ENCODE measurements at regions not wholly inside any gene's neighbourhood (a gene's known extent, or its start where the extent isn't known, plus 50 kb on each side); places are given as distances from the start of the nearest gene placed in this dataset.

DNA sequence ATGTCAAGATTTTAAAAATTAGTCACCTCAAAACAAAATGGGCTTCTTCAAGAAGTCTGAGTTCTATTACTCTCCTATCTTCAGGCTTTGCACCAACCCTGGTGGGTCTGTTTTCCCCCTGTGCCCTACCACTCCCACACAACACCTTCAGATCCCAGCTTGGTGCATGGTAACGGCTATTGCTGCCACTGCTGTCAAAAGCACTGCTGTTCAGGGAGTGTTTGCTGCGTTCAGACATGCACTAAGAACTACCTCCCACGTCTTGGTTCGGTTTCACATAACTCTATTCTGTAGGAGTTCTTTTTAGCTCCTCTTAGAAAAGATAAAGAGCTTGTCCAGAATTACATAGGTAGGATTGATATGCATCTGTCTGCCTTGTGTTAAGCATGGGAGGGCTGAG lies 799.2 kb downstream of the NR2F2 start:
- POLR2A ChIA-PET = no interaction called here
- Histone ChIP-seq H3K27ac (ENCODE audit: low read depth, low read length) (no peak overlapping the region), H3K4me3 (ENCODE audit: low read depth, low read length) (no peak overlapping the region), H3K27me3 (ENCODE audit: control insufficient read depth, insufficient read depth, low read length) (no peaks in the 10 kb centered on the region), H3K9me3 (ENCODE audit: control insufficient read depth, insufficient read depth, low read length) (peaks cover 21% of the 10 kb centered on the region)
- TF ChIP-seq, protein P1, sequence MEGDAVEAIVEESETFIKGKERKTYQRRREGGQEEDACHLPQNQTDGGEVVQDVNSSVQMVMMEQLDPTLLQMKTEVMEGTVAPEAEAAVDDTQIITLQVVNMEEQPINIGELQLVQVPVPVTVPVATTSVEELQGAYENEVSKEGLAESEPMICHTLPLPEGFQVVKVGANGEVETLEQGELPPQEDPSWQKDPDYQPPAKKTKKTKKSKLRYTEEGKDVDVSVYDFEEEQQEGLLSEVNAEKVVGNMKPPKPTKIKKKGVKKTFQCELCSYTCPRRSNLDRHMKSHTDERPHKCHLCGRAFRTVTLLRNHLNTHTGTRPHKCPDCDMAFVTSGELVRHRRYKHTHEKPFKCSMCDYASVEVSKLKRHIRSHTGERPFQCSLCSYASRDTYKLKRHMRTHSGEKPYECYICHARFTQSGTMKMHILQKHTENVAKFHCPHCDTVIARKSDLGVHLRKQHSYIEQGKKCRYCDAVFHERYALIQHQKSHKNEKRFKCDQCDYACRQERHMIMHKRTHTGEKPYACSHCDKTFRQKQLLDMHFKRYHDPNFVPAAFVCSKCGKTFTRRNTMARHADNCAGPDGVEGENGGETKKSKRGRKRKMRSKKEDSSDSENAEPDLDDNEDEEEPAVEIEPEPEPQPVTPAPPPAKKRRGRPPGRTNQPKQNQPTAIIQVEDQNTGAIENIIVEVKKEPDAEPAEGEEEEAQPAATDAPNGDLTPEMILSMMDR (IDR thresholded peaks at IDR 0.05; ENCODE audit: low read depth, low read length) = no peak
- no peak for DNase-seq (ENCODE audit: low read depth, low spot score)
- CTCF ChIA-PET = no interaction called here

DNA sequence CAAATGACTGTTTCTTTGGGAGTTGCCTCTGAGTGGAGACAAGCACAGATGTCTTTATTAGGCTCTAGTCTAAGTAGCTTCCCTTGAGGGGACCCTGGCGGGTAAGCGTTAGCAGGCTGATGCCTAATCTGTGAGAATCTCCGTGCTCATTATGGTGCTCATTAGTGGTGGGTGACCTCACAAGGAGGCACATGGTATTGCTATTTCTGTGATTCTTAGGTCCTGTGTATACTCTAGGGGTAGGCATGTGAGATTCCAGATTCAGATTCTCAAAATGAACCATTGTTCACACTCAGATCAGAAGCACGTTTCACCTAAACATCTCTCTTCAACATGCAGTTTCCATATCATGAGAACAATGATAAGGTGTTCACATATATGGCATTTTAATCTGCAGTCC lies 809.7 kb downstream of the NR2F2 start:
- H3K4me3 ChIP-seq (ENCODE audit: low read depth, low read length) = no peak overlapping the region
- POLR2A ChIA-PET = no interaction called here
- TF ChIP-seq, protein P1 (IDR thresholded peaks at IDR 0.05; ENCODE audit: low read depth, low read length) = no peak
- no peak for DNase-seq (ENCODE audit: low read depth, low spot score)
- H3K27ac ChIP-seq (ENCODE audit: low read depth, low read length) = no peak overlapping the region
- H3K9me3 ChIP-seq (ENCODE audit: control insufficient read depth, insufficient read depth, low read length) = peaks cover 7% of the 10 kb centered on the region; the same call in 1 of the 2 replicates
- no peaks in the 10 kb centered on the region for H3K27me3 ChIP-seq (ENCODE audit: control insufficient read depth, insufficient read depth, low read length)
- CTCF ChIA-PET = no interaction called here

DNA sequence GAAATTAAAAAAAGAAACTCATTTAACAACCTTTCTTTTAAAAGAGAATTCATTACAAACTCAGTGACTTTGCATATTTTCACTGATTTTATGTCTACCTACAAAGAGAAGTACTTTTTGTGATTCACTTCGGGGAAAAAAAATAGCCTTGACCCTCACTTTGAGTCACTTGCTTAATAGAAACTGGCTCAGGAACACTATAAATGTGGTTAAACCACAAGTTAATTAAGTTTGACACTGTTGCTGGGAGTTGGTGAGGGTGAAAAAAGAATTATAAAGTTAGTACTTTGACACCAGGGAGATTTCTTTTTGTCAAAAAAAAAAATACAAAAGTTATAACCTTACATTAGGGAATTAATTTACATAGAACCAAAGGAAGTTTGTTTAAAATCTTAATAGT lies 810.9 kb downstream of the NR2F2 start:
- no peak for DNase-seq (ENCODE audit: low read depth, low spot score)
- ChIA-PET CTCF (no interaction called here), POLR2A (no interaction called here)
- H3K9me3 ChIP-seq (ENCODE audit: control insufficient read depth, insufficient read depth, low read length) = peaks cover 7% of the 10 kb centered on the region; the same call in 1 of the 2 replicates
- TF ChIP-seq, protein P1 (IDR thresholded peaks at IDR 0.05; ENCODE audit: low read depth, low read length) = no peak
- H3K27ac ChIP-seq (ENCODE audit: low read depth, low read length) = no peak overlapping the region
- no peak overlapping the region for H3K4me3 ChIP-seq (ENCODE audit: low read depth, low read length)
- no peaks in the 10 kb centered on the region for H3K27me3 ChIP-seq (ENCODE audit: control insufficient read depth, insufficient read depth, low read length)

DNA sequence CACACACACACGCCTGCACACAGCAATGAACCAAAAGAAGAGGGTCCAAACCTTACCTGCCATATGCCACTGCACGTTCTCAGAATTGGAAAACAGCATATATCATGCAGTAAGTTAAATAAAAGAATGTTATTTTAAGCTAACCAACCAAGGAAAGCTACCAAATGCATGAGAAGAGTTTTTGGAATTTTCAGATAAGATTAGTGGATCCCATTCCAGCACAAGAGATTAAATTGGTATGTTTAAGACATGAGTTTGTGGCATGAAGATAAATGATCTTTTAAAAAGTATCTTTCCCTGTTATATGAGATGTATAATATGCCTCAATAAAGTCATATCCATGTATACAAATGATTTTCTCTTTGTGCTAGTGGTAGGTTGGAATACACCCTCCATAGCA lies 811.4 kb downstream of the NR2F2 start:
- no peak for DNase-seq (ENCODE audit: low read depth, low spot score)
- ChIA-PET CTCF (no interaction called here), POLR2A (no interaction called here)
- H3K27me3 ChIP-seq (ENCODE audit: control insufficient read depth, insufficient read depth, low read length) = no peaks in the 10 kb centered on the region
- no peak overlapping the region for H3K4me3 ChIP-seq (ENCODE audit: low read depth, low read length)
- no peak overlapping the region for H3K27ac ChIP-seq (ENCODE audit: low read depth, low read length)
- TF ChIP-seq, protein P1 (IDR thresholded peaks at IDR 0.05; ENCODE audit: low read depth, low read length) = no peak
- H3K9me3 ChIP-seq (ENCODE audit: control insufficient read depth, insufficient read depth, low read length) = peaks cover 9% of the 10 kb centered on the region; the same call in 1 of the 2 replicates

DNA sequence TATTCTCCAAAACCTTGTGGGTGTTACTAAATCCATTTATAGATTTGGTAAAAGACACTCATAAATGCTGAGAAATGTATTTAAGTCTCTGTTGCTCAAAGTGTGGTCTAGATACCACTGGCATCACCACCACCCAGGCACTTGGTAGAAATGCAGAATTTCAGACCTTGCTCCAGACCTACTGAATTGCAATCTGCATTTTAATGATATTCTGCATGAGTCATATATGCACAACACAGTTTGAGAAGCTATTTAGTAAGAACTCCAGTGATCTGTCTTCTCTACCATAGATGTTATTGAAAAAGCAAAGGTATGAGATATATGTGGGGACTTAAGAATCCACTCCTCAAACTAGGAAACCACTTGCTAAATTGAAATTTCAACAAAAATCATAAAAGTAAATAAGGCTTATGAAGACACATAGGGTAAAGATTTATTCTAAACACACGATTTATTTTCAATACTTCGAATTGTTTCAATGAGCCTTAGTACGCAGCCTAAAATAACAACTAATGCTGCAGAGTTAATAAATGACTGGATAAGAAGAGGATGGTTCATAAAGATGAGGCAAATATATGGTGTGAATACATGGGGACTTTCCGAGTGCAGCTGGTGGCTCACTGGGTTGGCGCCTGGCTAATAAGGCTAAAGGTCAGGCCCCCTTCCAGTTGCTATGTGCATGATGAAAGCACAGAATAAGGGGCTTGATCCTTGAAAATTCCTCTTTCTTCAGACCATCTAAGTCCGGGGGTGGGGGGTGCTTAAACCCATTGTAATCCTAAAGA lies 813.3 kb downstream of the NR2F2 start:
- Histone ChIP-seq H3K9me3 (ENCODE audit: control insufficient read depth, insufficient read depth, low read length) (peaks cover 16% of the 10 kb centered on the region), H3K27me3 (ENCODE audit: control insufficient read depth, insufficient read depth, low read length) (no peaks in the 10 kb centered on the region), H3K27ac (ENCODE audit: low read depth, low read length) (no peak overlapping the region), H3K4me3 (ENCODE audit: low read depth, low read length) (no peak overlapping the region)
- TF ChIP-seq, protein P1 (IDR thresholded peaks at IDR 0.05; ENCODE audit: low read depth, low read length) = no peak
- ChIA-PET POLR2A (no interaction called here), CTCF (no interaction called here)
- DNase-seq (ENCODE audit: low read depth, low spot score) = no peak
